Fibroblast of pulmonary artery (primary cell): ENCODE measurements at regions not wholly inside any gene's neighbourhood (a gene's known extent, or its start where the extent isn't known, plus 50 kb on each side); places are given as distances from the start of the nearest gene placed in this dataset.

Experiments
- DNase-seq: peaks from one replicate; pipeline ENCODE4 v3.0.0-alpha.2; 2010; ENCODE audit warnings: low read depth
- H3K4me3 ChIP-seq: replicated peaks from 2 replicates; pipeline ENCODE4 v1.5.1; 2011; ENCODE audit warnings: low read depth, mild to moderate bottlenecking, control low read depth, low read length, moderate library complexity
- CTCF ChIP-seq: IDR thresholded peaks from 2 replicates; pipeline ENCODE4 v1.5.1; 2011; ENCODE audit warnings: mild to moderate bottlenecking, control low read depth, low read length, inconsistent platforms; ENCODE audit errors: missing control alignments

- no peak for TF ChIP-seq CTCF
- DNase-seq, result no peak
- no peak overlapping the region for H3K4me3 ChIP-seq
These were observed 479.6 kb downstream of the ADAMTS20 start for GRCh38 chr12:43072431-43072830.

- TF ChIP-seq CTCF, result no peak
- peak; percentile 53 for DNase-seq
- no peak overlapping the region for H3K4me3 ChIP-seq
These were observed 480.2 kb upstream of the PRICKLE1 start for GRCh38 chr12:43069768-43070221.

- DNase-seq, result peak; percentile 30
- TF ChIP-seq CTCF, result no peak
- no peak overlapping the region for H3K4me3 ChIP-seq
These were observed 476.9 kb upstream of the PRICKLE1 start for GRCh38 chr12:43066471-43066870.

GRCh38 chr12:43063650-43064049 is 474.1 kb upstream of the PRICKLE1 start:
- H3K4me3 ChIP-seq, result no peak overlapping the region
- no peak for TF ChIP-seq CTCF
- no peak for DNase-seq

GRCh38 chr12:43062201-43062895 is 472.8 kb upstream of the PRICKLE1 start:
- TF ChIP-seq CTCF, result no peak
- DNase-seq, result no peak
- H3K4me3 ChIP-seq, result no peak overlapping the region

- H3K4me3 ChIP-seq, result no peak overlapping the region
- DNase-seq, result no peak
- no peak for TF ChIP-seq CTCF
These were observed 471.2 kb upstream of the PRICKLE1 start for GRCh38 chr12:43060742-43061141.

GRCh38 chr12:43058616-43059015 is 469.1 kb upstream of the PRICKLE1 start:
- DNase-seq, result no peak
- TF ChIP-seq CTCF, result no peak
- no peak overlapping the region for H3K4me3 ChIP-seq
